ENCODE measurements at regions not wholly inside any gene's neighbourhood (a gene's known extent, or its start where the extent isn't known, plus 50 kb on each side); places are given as distances from the start of the nearest gene placed in this dataset.

GRCh38 chr1:239840336-239840735, 251.3 kb upstream of the FMN2 start:
- no peaks in the 10 kb centered on the region for H3K27me3 ChIP-seq
- no peak overlapping the region for H3K27ac ChIP-seq
- no peak for TF ChIP-seq POLR2A (IDR thresholded peaks at IDR 0.05)
- TF ChIP-seq, protein P1, sequence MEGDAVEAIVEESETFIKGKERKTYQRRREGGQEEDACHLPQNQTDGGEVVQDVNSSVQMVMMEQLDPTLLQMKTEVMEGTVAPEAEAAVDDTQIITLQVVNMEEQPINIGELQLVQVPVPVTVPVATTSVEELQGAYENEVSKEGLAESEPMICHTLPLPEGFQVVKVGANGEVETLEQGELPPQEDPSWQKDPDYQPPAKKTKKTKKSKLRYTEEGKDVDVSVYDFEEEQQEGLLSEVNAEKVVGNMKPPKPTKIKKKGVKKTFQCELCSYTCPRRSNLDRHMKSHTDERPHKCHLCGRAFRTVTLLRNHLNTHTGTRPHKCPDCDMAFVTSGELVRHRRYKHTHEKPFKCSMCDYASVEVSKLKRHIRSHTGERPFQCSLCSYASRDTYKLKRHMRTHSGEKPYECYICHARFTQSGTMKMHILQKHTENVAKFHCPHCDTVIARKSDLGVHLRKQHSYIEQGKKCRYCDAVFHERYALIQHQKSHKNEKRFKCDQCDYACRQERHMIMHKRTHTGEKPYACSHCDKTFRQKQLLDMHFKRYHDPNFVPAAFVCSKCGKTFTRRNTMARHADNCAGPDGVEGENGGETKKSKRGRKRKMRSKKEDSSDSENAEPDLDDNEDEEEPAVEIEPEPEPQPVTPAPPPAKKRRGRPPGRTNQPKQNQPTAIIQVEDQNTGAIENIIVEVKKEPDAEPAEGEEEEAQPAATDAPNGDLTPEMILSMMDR (IDR thresholded peaks at IDR 0.05): no peak
- no peaks in the 10 kb centered on the region for H3K36me3 ChIP-seq
- no peak for DNase-seq
- no peak overlapping the region for H3K4me3 ChIP-seq
- no peaks in the 10 kb centered on the region for H3K4me1 ChIP-seq
- no peaks in the 10 kb centered on the region for H3K9me3 ChIP-seq

GRCh38 chr1:239840790-239841189, 250.9 kb upstream of the FMN2 start:
- no peak for TF ChIP-seq POLR2A (IDR thresholded peaks at IDR 0.05)
- TF ChIP-seq, protein P1 (IDR thresholded peaks at IDR 0.05): no peak

GRCh38 chr1:239841631-239842030, 250.1 kb upstream of the FMN2 start:
- TF ChIP-seq POLR2A (IDR thresholded peaks at IDR 0.05): no peak
- TF ChIP-seq, protein P1 (IDR thresholded peaks at IDR 0.05): no peak
- no peak overlapping the region for H3K4me3 ChIP-seq
- no peak for DNase-seq
- H3K9me3 ChIP-seq: no peaks in the 10 kb centered on the region
- H3K27ac ChIP-seq: no peak overlapping the region
- no peaks in the 10 kb centered on the region for H3K4me1 ChIP-seq
- no peaks in the 10 kb centered on the region for H3K27me3 ChIP-seq
- no peaks in the 10 kb centered on the region for H3K36me3 ChIP-seq

More at GRCh38 chr1:239840790-239841189, 250.9 kb upstream of the FMN2 start:
- no peak for DNase-seq
- H3K4me3 ChIP-seq: no peak overlapping the region
- H3K9me3 ChIP-seq: no peaks in the 10 kb centered on the region
- no peak overlapping the region for H3K27ac ChIP-seq
- no peaks in the 10 kb centered on the region for H3K36me3 ChIP-seq
- no peaks in the 10 kb centered on the region for H3K4me1 ChIP-seq
- no peaks in the 10 kb centered on the region for H3K27me3 ChIP-seq

- no peaks in the 10 kb centered on the region for H3K27me3 ChIP-seq
- no peak for TF ChIP-seq POLR2A (IDR thresholded peaks at IDR 0.05)
- TF ChIP-seq, protein P1 (IDR thresholded peaks at IDR 0.05): no peak
- H3K27ac ChIP-seq: no peak overlapping the region
- no peaks in the 10 kb centered on the region for H3K9me3 ChIP-seq
- H3K4me3 ChIP-seq: no peak overlapping the region
- H3K4me1 ChIP-seq: no peaks in the 10 kb centered on the region
- H3K36me3 ChIP-seq: no peaks in the 10 kb centered on the region
- no peak for DNase-seq
These were observed 248.1 kb upstream of the FMN2 start for GRCh38 chr1:239843541-239843940.

DNA sequence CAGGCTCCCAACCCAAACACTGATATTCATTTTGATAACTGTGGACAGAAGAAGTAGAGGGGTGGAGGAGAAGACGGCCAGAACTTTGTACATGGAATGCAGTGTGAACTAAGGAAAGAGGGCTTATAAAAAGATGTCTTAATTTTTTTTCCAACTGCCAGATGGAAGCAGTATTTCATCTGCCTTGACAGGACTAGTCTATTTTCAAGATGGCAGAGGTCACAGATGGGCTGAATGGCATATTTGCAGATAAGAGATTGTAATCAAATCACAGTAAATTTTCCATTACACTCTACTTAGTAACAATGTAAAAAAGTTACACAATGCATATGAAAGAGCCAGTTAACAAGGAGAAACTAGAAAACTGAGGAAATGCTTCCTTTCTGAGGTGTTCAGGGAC, 246.8 kb upstream of the FMN2 start:
- no peaks in the 10 kb centered on the region for H3K9me3 ChIP-seq
- H3K4me1 ChIP-seq: no peaks in the 10 kb centered on the region
- H3K27me3 ChIP-seq: no peaks in the 10 kb centered on the region
- no peak overlapping the region for H3K27ac ChIP-seq
- no peak for TF ChIP-seq POLR2A (IDR thresholded peaks at IDR 0.05)
- TF ChIP-seq, protein P1 (IDR thresholded peaks at IDR 0.05): no peak
- H3K36me3 ChIP-seq: no peaks in the 10 kb centered on the region
- DNase-seq: no peak
- no peak overlapping the region for H3K4me3 ChIP-seq

DNA sequence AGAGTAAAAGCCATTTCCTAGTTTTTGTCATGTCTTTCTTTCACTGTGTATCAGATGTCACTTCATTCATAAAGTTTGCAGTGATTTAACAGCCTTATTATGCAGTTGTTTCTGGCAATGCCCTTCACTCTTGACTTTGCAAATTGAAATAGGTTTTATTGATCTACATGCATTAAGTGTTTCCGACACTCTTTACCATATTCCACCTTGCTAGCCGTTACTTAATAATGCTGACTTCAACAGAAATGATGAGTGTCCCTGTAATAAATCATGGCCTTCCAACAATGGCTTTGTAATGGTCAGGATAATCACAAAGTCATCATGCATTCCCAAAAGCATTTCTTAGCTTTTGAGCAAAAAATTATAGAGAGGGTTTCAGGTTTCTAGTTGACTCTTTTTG, 236.8 kb upstream of the FMN2 start:
- Histone ChIP-seq H3K9me3 (no peaks in the 10 kb centered on the region), H3K27ac (no peak overlapping the region), H3K27me3 (no peaks in the 10 kb centered on the region), H3K36me3 (no peaks in the 10 kb centered on the region), H3K4me1 (no peaks in the 10 kb centered on the region), H3K4me3 (no peak overlapping the region)
- TF ChIP-seq, protein P1 (IDR thresholded peaks at IDR 0.05): no peak
- no peak for TF ChIP-seq POLR2A (IDR thresholded peaks at IDR 0.05)
- DNase-seq: no peak
